Body of pancreas (tissue), 4 donors: ENCODE measurements at regions not wholly inside any gene's neighbourhood (a gene's known extent, or its start where the extent isn't known, plus 50 kb on each side); places are given as distances from the start of the nearest gene placed in this dataset.

Experiments
- CTCF ChIP-seq, 7 experiments: fragments of 450-650 bp in 4 of 7; fragments of 200-600 bp in 3 of 7; sonication (generic) in 3 of 7; IDR thresholded peaks; one replicate each; pipeline ENCODE4 v1.5.1; 2016 to 2019; ENCODE audit warnings: antibody characterized with exemption in 7 of 7
- POLR2A ChIP-seq, 3 donors: fragments of 450-650 bp; IDR thresholded peaks; one replicate each; pipeline ENCODE4 v1.6.1; 2016; ENCODE audit warnings: antibody characterized with exemption in 3 of 3, mild to moderate bottlenecking in 2 of 3

- no peak for TF ChIP-seq CTCF (IDR thresholded peaks at IDR 0.05)
- TF ChIP-seq POLR2A (IDR thresholded peaks at IDR 0.05): no peak
These were observed 174.0 kb downstream of the RASSF9 start for GRCh38 chr12:85662207-85662602.
